DND-41 (cell line): ENCODE measurements at regions not wholly inside any gene's neighbourhood (a gene's known extent, or its start where the extent isn't known, plus 50 kb on each side); places are given as distances from the start of the nearest gene placed in this dataset.
"Not testable (repeated sequence)": the region's sequence is repeated elsewhere in the genome, so short reads cannot be mapped to it uniquely, and the experiment has no call there.

Experiments used
- ATAC-seq: fragments of 200-7000 bp; cut with Tn5 transposase; 3 replicates; pipeline ENCODE4 v1.9.1; 2021; ENCODE audit warnings: low read depth; ENCODE audit not compliant: insufficient read depth
- DNase-seq: peaks from one replicate; pipeline ENCODE4 v3.0.0-alpha.2; 2020
- H2AFZ ChIP-seq: 2 replicates; pipeline ENCODE4 v1.6.0; 2012; ENCODE audit warnings: low read depth, low read length
- H3K27ac ChIP-seq: 2 replicates; pipeline ENCODE4 v1.5.1; 2012; ENCODE audit warnings: low read length, inconsistent platforms
- H3K27me3 ChIP-seq: fragments of 200-600 bp; sonication (generic); 2 replicates; pipeline ENCODE4 v1.6.0; 2012; ENCODE audit warnings: low read length, mild to moderate bottlenecking, inconsistent platforms; ENCODE audit not compliant: insufficient read depth, poor library complexity
- H3K36me3 ChIP-seq: 2 replicates; pipeline ENCODE4 v1.5.1; 2012; ENCODE audit warnings: low read length, inconsistent platforms; ENCODE audit not compliant: insufficient read depth
- H3K4me1 ChIP-seq: 2 replicates; pipeline ENCODE4 v1.5.1; 2012; ENCODE audit warnings: mild to moderate bottlenecking, low read length; ENCODE audit not compliant: insufficient read depth
- H3K4me2 ChIP-seq: 2 replicates; pipeline ENCODE4 v1.6.0; 2012; ENCODE audit warnings: mild to moderate bottlenecking, moderate library complexity, low read length, inconsistent platforms; ENCODE audit not compliant: insufficient read depth
- H3K4me3 ChIP-seq, 2 experiments: fragments of 200-600 bp in 1 of 2; shearing (Covaris generic) in 1 of 2; 2 replicates each; pipeline ENCODE4 v1.5.1; 2012 to 2016; ENCODE audit warnings: inconsistent platforms in 2 of 2, low read length in 2 of 2, mild to moderate bottlenecking in 2 of 2, low read depth in 1 of 2, moderate library complexity in 1 of 2
- H3K79me2 ChIP-seq: 2 replicates; pipeline ENCODE4 v1.6.0; 2012; ENCODE audit warnings: low read length, inconsistent platforms; ENCODE audit not compliant: insufficient read depth
- H3K9ac ChIP-seq: 2 replicates; pipeline ENCODE4 v1.6.0; 2012; ENCODE audit warnings: low read depth, mild to moderate bottlenecking, inconsistent platforms, low read length, moderate library complexity
- H3K9me3 ChIP-seq: 2 replicates; pipeline ENCODE4 v1.5.1; 2012; ENCODE audit warnings: low read length, moderate library complexity, mild to moderate bottlenecking, inconsistent platforms; ENCODE audit not compliant: insufficient read depth, severe bottlenecking
- H4K20me1 ChIP-seq: 2 replicates; pipeline ENCODE4 v1.6.0; 2012; ENCODE audit warnings: low read length; ENCODE audit not compliant: insufficient read depth
- CTCF ChIP-seq: IDR thresholded peaks from 2 replicates; pipeline ENCODE4 v1.5.1; 2012; ENCODE audit warnings: borderline replicate concordance, low read length, moderate library complexity, mild to moderate bottlenecking; ENCODE audit not compliant: poor library complexity, severe bottlenecking; ENCODE audit errors: extremely low read depth
- EZH2 ChIP-seq: IDR thresholded peaks from 3 replicates; pipeline ENCODE4 v1.6.1; 2012; ENCODE audit warnings: borderline replicate concordance, low read depth, mild to moderate bottlenecking, moderate library complexity, low read length, inconsistent platforms; ENCODE audit not compliant: severe bottlenecking

DNA sequence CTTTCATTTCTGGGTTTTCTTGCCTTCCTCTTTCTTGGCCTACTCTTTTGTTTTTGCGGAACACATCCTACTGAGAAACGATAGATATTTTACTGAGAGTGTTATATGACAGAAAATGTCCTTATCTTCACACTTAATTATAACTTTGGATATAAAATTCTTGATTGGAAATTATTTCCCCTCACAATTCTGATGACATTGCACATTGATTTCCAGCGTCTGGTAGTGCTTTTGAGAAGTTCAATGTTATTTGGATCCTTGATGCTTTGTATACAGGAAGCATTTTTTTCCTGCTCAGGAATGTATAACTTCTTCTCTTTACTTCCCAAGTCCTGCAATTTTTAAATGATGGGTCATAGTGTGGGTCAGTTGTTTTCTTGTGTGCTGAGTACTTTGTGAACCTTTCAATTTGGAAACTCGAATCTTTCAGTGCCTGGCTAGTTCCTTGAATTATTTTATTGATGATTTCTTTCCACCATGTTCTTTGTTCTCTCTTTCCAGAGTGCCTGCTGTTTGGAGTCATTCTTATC, 183.9 kb downstream of the PDCD6IP start:
- DNase-seq, result no peak
- no peak overlapping the region for H3K4me3 ChIP-seq

DNA sequence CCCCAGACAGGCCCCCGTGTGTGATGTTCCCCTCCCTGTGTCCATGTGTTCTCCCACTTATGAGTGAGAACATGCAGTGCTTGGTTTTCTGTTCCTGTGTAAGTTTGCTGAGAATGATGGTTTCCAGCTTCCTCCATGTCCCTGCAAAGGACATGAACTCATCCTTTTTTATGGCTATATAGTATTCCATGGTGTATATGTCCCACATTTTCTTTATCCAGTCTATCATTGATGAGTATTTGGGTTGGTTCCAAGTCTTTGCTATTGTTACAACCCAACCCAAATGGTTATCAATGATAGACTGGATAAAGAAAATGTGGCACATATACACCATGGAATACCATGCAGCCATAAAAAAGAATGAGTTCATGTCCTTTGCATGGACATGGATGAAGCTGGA, 184.5 kb downstream of the PDCD6IP start:
- H3K27me3 ChIP-seq, H3K9me3 ChIP-seq, H3K4me3 ChIP-seq, H3K27ac ChIP-seq, ATAC-seq, H3K9ac ChIP-seq, H3K4me1 ChIP-seq, DNase-seq, H3K36me3 ChIP-seq, H2AFZ ChIP-seq, H3K4me2 ChIP-seq, H4K20me1 ChIP-seq, H3K79me2 ChIP-seq: not testable (repeated sequence)

More for the DNA sequence above, 183.9 kb downstream of the PDCD6IP start:
- no peaks in the 10 kb centered on the region for H3K36me3 ChIP-seq
- H3K4me1 ChIP-seq, result no peaks in the 10 kb centered on the region
- H3K9me3 ChIP-seq, result no peaks in the 10 kb centered on the region
- no peak overlapping the region for H2AFZ ChIP-seq
- ATAC-seq, result no peak
- no peak overlapping the region for H3K4me2 ChIP-seq
- H3K27me3 ChIP-seq, result no peaks in the 10 kb centered on the region
- TF ChIP-seq CTCF (no peak), EZH2 (no peak)
- H4K20me1 ChIP-seq, result no peaks in the 10 kb centered on the region
- H3K9ac ChIP-seq, result no peak overlapping the region
- H3K79me2 ChIP-seq, result no peaks in the 10 kb centered on the region
- no peak overlapping the region for H3K27ac ChIP-seq

DNA sequence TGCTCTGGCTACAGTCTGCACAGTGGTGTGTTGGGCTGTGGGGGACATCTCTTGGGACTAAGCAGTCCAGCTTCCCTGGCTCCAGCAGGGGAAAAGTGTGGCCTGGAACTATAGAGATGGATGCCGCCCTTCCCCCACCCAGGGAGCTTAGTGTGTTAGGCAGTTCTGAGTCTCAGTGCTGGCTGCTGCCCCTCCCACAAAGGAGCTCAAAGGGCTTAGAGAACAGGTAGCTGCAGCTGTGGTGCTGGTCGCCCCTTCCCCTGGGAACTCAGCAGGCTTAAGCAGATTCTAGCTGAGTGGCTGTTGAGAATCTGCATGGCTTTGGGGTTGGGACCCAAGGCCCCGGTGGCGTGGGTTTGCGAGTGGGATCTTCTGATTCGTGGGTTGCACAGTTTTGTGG, 190.8 kb downstream of the PDCD6IP start:
- DNase-seq (peak; percentile 10), ATAC-seq (no peak)
- Histone ChIP-seq H3K27ac (no peak overlapping the region), H3K4me3 (no peak overlapping the region), H3K4me2 (no peak overlapping the region), H2AFZ (no peak overlapping the region), H4K20me1 (no peaks in the 10 kb centered on the region), H3K9ac (no peak overlapping the region), H3K79me2 (no peaks in the 10 kb centered on the region), H3K4me1 (no peaks in the 10 kb centered on the region), H3K9me3 (no peaks in the 10 kb centered on the region), H3K27me3 (no peaks in the 10 kb centered on the region), H3K36me3 (no peaks in the 10 kb centered on the region)
- TF ChIP-seq EZH2 (no peak), CTCF (no peak)

GRCh38 chr3:33991673-33992072, 193.2 kb downstream of the PDCD6IP start:
- Histone ChIP-seq H3K36me3 (no peaks in the 10 kb centered on the region), H3K9me3 (peaks cover 7% of the 10 kb centered on the region), H2AFZ (no peak overlapping the region), H3K27me3 (no peaks in the 10 kb centered on the region), H3K4me2 (no peak overlapping the region), H3K79me2 (no peaks in the 10 kb centered on the region), H3K9ac (no peak overlapping the region), H3K4me1 (no peaks in the 10 kb centered on the region), H4K20me1 (no peaks in the 10 kb centered on the region), H3K4me3 (no peak overlapping the region), H3K27ac (no peak overlapping the region)
- DNase-seq (no peak), ATAC-seq (no peak)
- TF ChIP-seq CTCF (no peak), EZH2 (no peak)
